SKM-1 treated with dmso at 0.1 percent for 144 hours (cell line): ENCODE measurements at regions not wholly inside any gene's neighbourhood (a gene's known extent, or its start where the extent isn't known, plus 50 kb on each side); places are given as distances from the start of the nearest gene placed in this dataset.

Experiments
- DNase-seq: peaks from one replicate; lab custom pipeline; 2025; ENCODE audit not compliant: unreplicated experiment; lab: John Stamatoyannopoulos, UW

DNA sequence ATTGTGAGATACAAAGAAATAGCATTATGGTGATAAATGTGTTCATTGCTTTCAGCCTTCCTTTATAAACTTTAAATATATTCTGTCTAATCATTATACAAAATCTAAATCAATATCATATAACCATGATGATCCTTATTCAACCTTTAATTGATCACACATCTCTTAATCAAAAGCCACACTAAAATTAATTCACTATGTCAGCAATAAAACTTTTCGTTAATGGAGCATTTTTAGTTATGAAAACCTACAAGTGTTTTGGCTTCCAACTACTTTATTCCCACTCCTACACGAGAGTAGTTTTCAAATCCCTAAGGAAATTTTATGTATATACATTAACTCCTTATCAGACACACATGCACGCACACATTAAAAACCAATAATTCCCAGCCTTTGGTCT is 530.2 kb downstream of the KCTD8 start:
- DNase-seq, result no peak

DNA sequence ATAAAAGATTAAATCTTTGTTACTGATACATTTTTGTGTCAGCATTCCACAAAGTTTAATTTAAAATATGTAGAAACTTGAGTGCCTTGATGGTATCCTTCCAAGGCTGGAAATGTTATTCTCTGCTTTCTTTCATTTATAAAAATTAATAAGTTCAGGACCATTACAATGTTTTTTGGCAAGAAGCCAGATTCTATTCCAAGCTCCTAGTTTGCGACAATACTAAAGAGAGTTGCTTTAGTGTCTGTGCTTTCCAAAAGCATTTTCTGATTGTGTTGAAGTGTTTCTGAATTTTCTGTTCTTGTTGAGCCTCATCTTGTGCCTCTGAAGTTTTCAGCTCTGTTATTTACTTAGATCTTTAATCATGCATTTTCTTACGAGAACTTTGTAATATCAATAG is 516.2 kb downstream of the KCTD8 start:
- DNase-seq, result no peak

DNA sequence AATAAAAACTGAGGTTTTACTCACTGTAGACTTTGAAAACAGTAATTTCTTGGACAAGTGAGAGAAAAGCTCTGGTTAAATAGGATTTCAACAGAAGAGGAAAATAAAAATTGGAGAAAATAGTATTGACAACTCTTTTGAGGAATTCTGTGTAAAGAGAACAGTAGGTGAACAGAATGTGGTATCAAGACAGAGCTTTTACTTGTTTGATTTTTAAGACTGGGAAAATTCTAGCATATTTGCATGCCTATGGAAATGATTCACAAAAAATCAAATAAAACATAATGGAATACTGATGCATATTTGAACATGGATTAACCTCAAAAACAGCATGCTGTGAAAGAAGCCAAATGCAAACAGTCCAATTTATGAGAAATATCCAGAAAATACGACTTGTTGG is 504.6 kb downstream of the KCTD8 start:
- no peak for DNase-seq

GRCh38 chr4:43959976-43960375 is 488.6 kb downstream of the KCTD8 start:
- no peak for DNase-seq

GRCh38 chr4:43968011-43968410 is 480.6 kb downstream of the KCTD8 start:
- no peak for DNase-seq

GRCh38 chr4:43983610-43984009 is 465.0 kb downstream of the KCTD8 start:
- no peak for DNase-seq

GRCh38 chr4:43987331-43987944 is 461.2 kb downstream of the KCTD8 start:
- no peak for DNase-seq

DNA sequence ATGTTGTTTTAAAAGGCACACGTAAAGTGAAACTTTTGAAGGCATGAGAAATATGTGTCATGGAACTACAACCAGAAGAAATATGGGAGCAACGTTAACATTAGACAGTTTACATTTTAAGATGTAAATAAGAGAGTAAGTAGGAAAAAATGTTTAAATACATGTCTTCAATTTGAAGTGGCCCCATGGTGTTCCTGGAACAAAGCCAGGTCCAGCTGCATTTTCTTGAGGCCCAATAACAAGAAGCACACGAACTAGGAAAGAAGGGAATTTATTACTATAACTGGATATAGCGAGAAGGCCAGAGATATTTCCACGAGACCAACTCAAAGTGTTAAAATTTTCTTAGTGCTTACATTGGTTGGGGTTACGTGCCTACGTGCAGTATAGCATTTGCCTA is 458.1 kb downstream of the KCTD8 start:
- DNase-seq, result no peak

- DNase-seq, result no peak
Measured at GRCh38 chr4:43990963-43991362, 457.6 kb downstream of the KCTD8 start.

DNA sequence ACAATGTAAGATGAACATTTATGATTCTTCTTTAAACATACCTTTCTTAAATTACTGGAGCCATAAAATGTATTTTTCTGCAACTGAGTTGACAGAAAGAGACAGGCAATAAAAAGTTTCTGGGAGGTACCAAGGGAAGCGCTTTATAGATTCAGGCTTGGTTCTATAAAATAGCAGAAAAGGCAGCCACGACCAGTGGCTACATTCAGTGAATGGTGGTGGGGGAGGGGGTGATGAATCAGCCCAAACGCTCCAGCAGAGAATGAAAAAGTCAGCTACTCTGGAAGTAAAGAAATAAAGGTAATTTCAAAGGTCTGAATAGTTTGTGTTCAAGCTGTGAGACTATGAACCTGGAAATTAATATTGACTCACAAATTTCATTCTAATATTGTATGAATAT is 456.1 kb downstream of the KCTD8 start:
- DNase-seq, result no peak

DNA sequence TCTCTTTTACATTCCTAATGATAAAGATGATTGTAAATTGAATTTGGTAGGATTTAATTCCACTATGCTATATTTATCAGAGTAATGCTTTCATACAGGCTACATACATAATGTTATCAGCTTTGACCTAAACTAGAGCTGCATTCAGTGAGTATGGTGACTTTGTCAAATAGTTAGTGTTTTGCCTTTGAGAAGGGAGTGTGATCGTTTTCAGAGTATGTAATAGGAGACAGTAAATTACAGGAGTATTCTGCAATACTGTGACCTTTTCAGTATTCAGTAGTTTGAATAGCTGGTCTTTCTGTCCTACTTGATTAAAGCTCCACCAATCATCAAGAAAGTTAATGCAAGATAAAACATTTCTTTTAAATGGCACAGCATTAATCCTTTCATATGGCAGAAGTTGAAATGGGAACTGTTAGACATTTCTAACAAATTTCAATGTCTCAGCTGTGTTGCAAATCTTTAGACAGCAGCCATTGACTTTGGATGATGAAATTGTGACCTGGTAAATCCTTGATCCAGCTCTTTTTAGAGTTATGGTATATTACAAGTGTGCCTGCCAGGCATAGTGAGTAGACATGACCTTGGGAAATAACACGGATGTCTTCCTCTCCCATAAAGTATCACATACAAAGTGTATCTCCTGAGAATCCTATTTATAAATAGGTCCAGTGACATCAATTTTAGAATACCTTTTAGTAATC is 455.3 kb downstream of the KCTD8 start:
- DNase-seq, result no peak

DNA sequence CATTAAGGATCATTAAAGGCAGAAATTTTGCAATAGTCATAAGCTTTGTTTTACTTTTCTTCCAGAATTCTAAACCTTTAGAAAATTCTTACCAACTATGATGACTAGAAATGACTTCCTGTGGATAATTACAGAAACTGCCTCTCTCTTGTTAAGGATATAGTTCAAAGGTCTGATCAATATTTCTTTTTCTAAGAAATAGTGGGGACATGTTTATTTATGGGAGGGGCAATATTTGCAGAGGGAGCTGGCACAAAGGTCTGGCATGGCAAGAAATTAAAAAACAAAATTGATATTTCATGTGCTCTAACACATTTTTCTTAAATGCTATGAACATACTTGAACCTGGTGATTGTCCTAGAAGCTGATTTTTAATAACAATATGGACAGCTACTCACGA is 448.9 kb downstream of the KCTD8 start:
- no peak for DNase-seq

- no peak for DNase-seq
Measured at GRCh38 chr4:44002368-44002767, 446.2 kb downstream of the KCTD8 start.

- DNase-seq, result no peak
Measured at GRCh38 chr4:44016570-44017421, 431.8 kb downstream of the KCTD8 start.

DNA sequence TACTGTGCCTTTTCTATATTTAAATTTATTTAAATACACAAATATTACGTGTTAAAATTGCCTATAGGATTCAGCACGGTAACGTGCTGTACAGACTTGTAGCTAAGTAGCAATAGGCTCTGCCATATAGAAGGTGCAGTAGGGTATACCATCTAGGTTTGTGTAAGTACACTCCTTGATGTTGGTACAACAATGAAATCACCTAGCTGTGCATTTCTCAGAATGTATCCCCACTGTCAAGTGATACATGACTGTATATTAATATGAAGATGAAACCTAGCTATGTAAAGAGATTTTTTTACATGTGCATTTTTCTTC is 431.2 kb downstream of the KCTD8 start:
- DNase-seq, result no peak

DNA sequence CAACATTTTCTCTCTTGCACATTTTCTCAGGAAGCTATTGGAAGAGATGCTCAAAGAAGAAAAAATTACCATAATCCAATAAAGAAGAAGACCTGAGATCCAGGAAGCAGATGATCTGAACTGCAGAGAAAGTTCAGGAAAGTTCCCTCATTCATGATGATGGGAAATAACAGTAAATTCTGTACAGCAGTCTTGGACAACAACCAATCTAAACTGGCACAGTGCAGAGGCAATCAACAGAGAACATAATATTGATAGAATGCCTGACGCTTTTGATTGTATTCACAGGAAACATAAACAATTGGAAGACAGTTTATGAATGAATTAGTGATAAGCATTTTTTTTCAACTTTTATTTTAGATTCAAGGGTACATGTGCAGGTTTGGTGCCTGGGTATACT is 428.9 kb downstream of the KCTD8 start:
- DNase-seq, result no peak

DNA sequence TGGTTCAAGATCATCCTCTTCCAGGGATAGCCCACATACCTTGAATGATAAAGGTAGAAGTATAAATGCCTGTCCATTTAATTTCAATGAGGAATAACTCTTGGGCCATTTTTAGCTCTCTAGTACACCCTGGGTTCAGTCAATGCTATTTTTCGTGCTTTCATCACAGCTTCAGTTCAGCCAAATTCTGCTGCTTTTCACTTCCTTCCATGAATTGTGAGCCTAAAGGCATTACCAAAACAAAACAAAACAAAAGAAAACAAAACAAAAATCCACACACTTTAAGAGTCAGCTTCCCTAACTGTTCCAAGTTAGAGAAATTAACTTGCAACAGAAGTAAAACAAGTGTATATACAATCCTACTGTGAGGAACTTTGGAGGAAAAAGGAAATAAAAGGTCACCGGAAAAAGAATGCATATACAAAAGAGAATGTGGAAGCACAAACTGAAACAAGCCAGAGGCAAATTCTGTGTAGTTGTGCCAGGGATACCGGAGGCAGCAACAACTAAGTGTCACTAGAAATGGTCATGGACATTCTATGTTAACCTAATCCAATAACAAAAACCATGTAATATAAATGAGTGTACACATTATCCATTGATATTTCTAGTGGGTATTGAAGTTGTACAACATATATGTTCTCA is 423.1 kb downstream of the KCTD8 start:
- DNase-seq, result no peak

DNA sequence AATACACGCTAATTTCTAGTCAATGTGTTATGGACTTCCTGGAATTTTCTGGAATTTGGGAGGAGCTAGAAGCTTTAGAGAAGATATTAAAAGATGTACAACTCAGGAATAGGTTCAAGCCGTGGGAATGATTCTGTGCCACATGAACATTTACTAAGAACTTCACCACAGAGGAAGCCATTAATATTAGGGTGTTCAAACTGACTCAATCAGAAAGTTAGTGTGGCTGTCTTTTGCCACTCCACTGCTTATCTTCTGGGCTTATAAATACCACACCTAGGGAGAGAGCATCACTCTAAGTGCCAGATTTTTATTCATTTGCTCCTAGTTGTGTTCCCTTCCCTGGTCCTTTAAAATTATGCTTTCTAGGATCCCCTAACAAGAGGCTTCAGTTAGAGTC is 409.8 kb downstream of the KCTD8 start:
- DNase-seq, result no peak

- DNase-seq, result no peak
Measured at GRCh38 chr4:44046491-44046890, 402.1 kb downstream of the KCTD8 start.

GRCh38 chr4:44056721-44057151 is 391.9 kb downstream of the KCTD8 start:
- no peak for DNase-seq

GRCh38 chr4:44070843-44071242 is 377.8 kb downstream of the KCTD8 start:
- no peak for DNase-seq
